ENCODE measurements at regions not wholly inside any gene's neighbourhood (a gene's known extent, or its start where the extent isn't known, plus 50 kb on each side); places are given as distances from the start of the nearest gene placed in this dataset.
"Not testable (repeated sequence)": the region's sequence is repeated elsewhere in the genome, so short reads cannot be mapped to it uniquely, and the experiment has no call there.

GRCh38 chr12:84046859-84047258 lies 865.7 kb downstream of the SLC6A15 start:
- H3K36me3 ChIP-seq (ENCODE audit: control insufficient read depth in 3 of 3, insufficient read depth in 3 of 3, low read length in 3 of 3), result no peaks in the 10 kb centered on the region
- peaks cover 0 to 2% (median 0%) of the 10 kb centered on the region in 3 donors for H3K9me3 ChIP-seq (ENCODE audit: control insufficient read depth in 3 of 3, low read length in 3 of 3)
- H3K9ac ChIP-seq (ENCODE audit: low read depth in 1 of 3, low read length in 3 of 3), result no peak overlapping the region
- H3K27ac ChIP-seq (ENCODE audit: low read depth, low read length), result no peak overlapping the region
- H3K4me3 ChIP-seq (ENCODE audit: low read length in 3 of 3), result no peak overlapping the region
- no peaks in the 10 kb centered on the region for H3K27me3 ChIP-seq (ENCODE audit: control insufficient read depth in 3 of 3, insufficient read depth in 3 of 3, low read length in 3 of 3)
- no peaks in the 10 kb centered on the region for H3K4me1 ChIP-seq (ENCODE audit: control insufficient read depth in 3 of 3, insufficient read depth in 3 of 3, low read length in 3 of 3)

GRCh38 chr12:84043355-84043754 lies 869.2 kb downstream of the SLC6A15 start:
- Histone ChIP-seq H3K27ac (ENCODE audit: low read depth, low read length) (no peak overlapping the region), H3K4me1 (ENCODE audit: control insufficient read depth in 3 of 3, insufficient read depth in 3 of 3, low read length in 3 of 3) (no peaks in the 10 kb centered on the region), H3K9me3 (ENCODE audit: control insufficient read depth in 3 of 3, low read length in 3 of 3) (peaks cover 0 to 2% (median 0%) of the 10 kb centered on the region in 3 donors), H3K36me3 (ENCODE audit: control insufficient read depth in 3 of 3, insufficient read depth in 3 of 3, low read length in 3 of 3) (no peaks in the 10 kb centered on the region), H3K9ac (ENCODE audit: low read depth in 1 of 3, low read length in 3 of 3) (no peak overlapping the region), H3K27me3 (ENCODE audit: control insufficient read depth in 3 of 3, insufficient read depth in 3 of 3, low read length in 3 of 3) (no peaks in the 10 kb centered on the region), H3K4me3 (ENCODE audit: low read length in 3 of 3) (no peak overlapping the region)

- no peaks in the 10 kb centered on the region for H3K9me3 ChIP-seq (ENCODE audit: control insufficient read depth in 3 of 3, low read length in 3 of 3)
- no peak overlapping the region for H3K4me3 ChIP-seq (ENCODE audit: low read length in 3 of 3)
- H3K9ac ChIP-seq (ENCODE audit: low read depth in 1 of 3, low read length in 3 of 3), result no peak overlapping the region
- H3K4me1 ChIP-seq (ENCODE audit: control insufficient read depth in 3 of 3, insufficient read depth in 3 of 3, low read length in 3 of 3), result no peaks in the 10 kb centered on the region
- H3K27me3 ChIP-seq (ENCODE audit: control insufficient read depth in 3 of 3, insufficient read depth in 3 of 3, low read length in 3 of 3), result no peaks in the 10 kb centered on the region
- H3K36me3 ChIP-seq (ENCODE audit: control insufficient read depth in 3 of 3, insufficient read depth in 3 of 3, low read length in 3 of 3), result no peaks in the 10 kb centered on the region
- H3K27ac ChIP-seq (ENCODE audit: low read depth, low read length), result no peak overlapping the region
Observed at GRCh38 chr12:84038242-84038641, 874.4 kb downstream of the SLC6A15 start.

- Histone ChIP-seq H3K4me1 (ENCODE audit: control insufficient read depth in 3 of 3, insufficient read depth in 3 of 3, low read length in 3 of 3) (no peaks in the 10 kb centered on the region), H3K27me3 (ENCODE audit: control insufficient read depth in 3 of 3, insufficient read depth in 3 of 3, low read length in 3 of 3) (no peaks in the 10 kb centered on the region)
Observed at GRCh38 chr12:84036912-84037311, 875.7 kb downstream of the SLC6A15 start.

GRCh38 chr12:84035766-84036165 lies 876.8 kb downstream of the SLC6A15 start:
- Histone ChIP-seq H3K4me3 (ENCODE audit: low read length in 3 of 3) (no peak overlapping the region), H3K9me3 (ENCODE audit: control insufficient read depth in 3 of 3, low read length in 3 of 3) (peaks cover 0 to 3% (median 0%) of the 10 kb centered on the region in 3 donors), H3K4me1 (ENCODE audit: control insufficient read depth in 3 of 3, insufficient read depth in 3 of 3, low read length in 3 of 3) (no peaks in the 10 kb centered on the region), H3K36me3 (ENCODE audit: control insufficient read depth in 3 of 3, insufficient read depth in 3 of 3, low read length in 3 of 3) (no peaks in the 10 kb centered on the region), H3K27me3 (ENCODE audit: control insufficient read depth in 3 of 3, insufficient read depth in 3 of 3, low read length in 3 of 3) (no peaks in the 10 kb centered on the region), H3K27ac (ENCODE audit: low read depth, low read length) (no peak overlapping the region), H3K9ac (ENCODE audit: low read depth in 1 of 3, low read length in 3 of 3) (no peak overlapping the region)

More at GRCh38 chr12:84036912-84037311, 875.7 kb downstream of the SLC6A15 start:
- Histone ChIP-seq H3K27ac (ENCODE audit: low read depth, low read length) (no peak overlapping the region), H3K36me3 (ENCODE audit: control insufficient read depth in 3 of 3, insufficient read depth in 3 of 3, low read length in 3 of 3) (no peaks in the 10 kb centered on the region), H3K9ac (ENCODE audit: low read depth in 1 of 3, low read length in 3 of 3) (no peak overlapping the region), H3K9me3 (ENCODE audit: control insufficient read depth in 3 of 3, low read length in 3 of 3) (peaks cover 0 to 3% (median 0%) of the 10 kb centered on the region in 3 donors), H3K4me3 (ENCODE audit: low read length in 3 of 3) (no peak overlapping the region)

- Histone ChIP-seq H3K4me1 (ENCODE audit: control insufficient read depth in 3 of 3, insufficient read depth in 3 of 3, low read length in 3 of 3) (no peaks in the 10 kb centered on the region), H3K9me3 (ENCODE audit: control insufficient read depth in 3 of 3, low read length in 3 of 3) (peaks cover 0 to 3% (median 0%) of the 10 kb centered on the region in 3 donors), H3K36me3 (ENCODE audit: control insufficient read depth in 3 of 3, insufficient read depth in 3 of 3, low read length in 3 of 3) (no peaks in the 10 kb centered on the region), H3K9ac (ENCODE audit: low read depth in 1 of 3, low read length in 3 of 3) (no peak overlapping the region), H3K4me3 (ENCODE audit: low read length in 3 of 3) (no peak overlapping the region), H3K27ac (ENCODE audit: low read depth, low read length) (no peak overlapping the region), H3K27me3 (ENCODE audit: control insufficient read depth in 3 of 3, insufficient read depth in 3 of 3, low read length in 3 of 3) (no peaks in the 10 kb centered on the region)
Observed at GRCh38 chr12:84034871-84035270, 877.7 kb downstream of the SLC6A15 start.

GRCh38 chr12:84033162-84033561 lies 879.4 kb downstream of the SLC6A15 start:
- Histone ChIP-seq H3K4me1 (ENCODE audit: control insufficient read depth in 3 of 3, insufficient read depth in 3 of 3, low read length in 3 of 3) (no peaks in the 10 kb centered on the region), H3K27ac (ENCODE audit: low read depth, low read length) (no peak overlapping the region), H3K9ac (ENCODE audit: low read depth in 1 of 3, low read length in 3 of 3) (no peak overlapping the region), H3K4me3 (ENCODE audit: low read length in 3 of 3) (no peak overlapping the region), H3K27me3 (ENCODE audit: control insufficient read depth in 3 of 3, insufficient read depth in 3 of 3, low read length in 3 of 3) (no peaks in the 10 kb centered on the region), H3K36me3 (ENCODE audit: control insufficient read depth in 3 of 3, insufficient read depth in 3 of 3, low read length in 3 of 3) (no peaks in the 10 kb centered on the region), H3K9me3 (ENCODE audit: control insufficient read depth in 3 of 3, low read length in 3 of 3) (peaks cover 0 to 3% (median 2%) of the 10 kb centered on the region in 3 donors)

GRCh38 chr12:84018556-84019179 lies 893.9 kb downstream of the SLC6A15 start:
- H3K4me3 ChIP-seq (ENCODE audit: low read length in 3 of 3); H3K9ac ChIP-seq (ENCODE audit: low read depth in 1 of 3, low read length in 3 of 3); H3K4me1 ChIP-seq (ENCODE audit: control insufficient read depth in 3 of 3, insufficient read depth in 3 of 3, low read length in 3 of 3); H3K27ac ChIP-seq (ENCODE audit: low read depth, low read length); H3K36me3 ChIP-seq (ENCODE audit: control insufficient read depth in 3 of 3, insufficient read depth in 3 of 3, low read length in 3 of 3); H3K27me3 ChIP-seq (ENCODE audit: control insufficient read depth in 3 of 3, insufficient read depth in 3 of 3, low read length in 3 of 3); H3K9me3 ChIP-seq (ENCODE audit: control insufficient read depth in 3 of 3, low read length in 3 of 3): not testable (repeated sequence)

GRCh38 chr12:84016956-84017355 lies 895.6 kb downstream of the SLC6A15 start:
- no peak overlapping the region for H3K9ac ChIP-seq (ENCODE audit: low read depth in 1 of 3, low read length in 3 of 3)
- H3K4me1 ChIP-seq (ENCODE audit: control insufficient read depth in 3 of 3, insufficient read depth in 3 of 3, low read length in 3 of 3), result no peaks in the 10 kb centered on the region
- H3K27ac ChIP-seq (ENCODE audit: low read depth, low read length), result no peak overlapping the region
- no peaks in the 10 kb centered on the region for H3K27me3 ChIP-seq (ENCODE audit: control insufficient read depth in 3 of 3, insufficient read depth in 3 of 3, low read length in 3 of 3)
- H3K4me3 ChIP-seq (ENCODE audit: low read length in 3 of 3), result no peak overlapping the region
- no peaks in the 10 kb centered on the region for H3K36me3 ChIP-seq (ENCODE audit: control insufficient read depth in 3 of 3, insufficient read depth in 3 of 3, low read length in 3 of 3)
- no peaks in the 10 kb centered on the region for H3K9me3 ChIP-seq (ENCODE audit: control insufficient read depth in 3 of 3, low read length in 3 of 3)

GRCh38 chr12:83997423-83997822 lies 915.2 kb downstream of the SLC6A15 start:
- no peak overlapping the region for H3K27ac ChIP-seq (ENCODE audit: low read depth, low read length)
- H3K4me1 ChIP-seq (ENCODE audit: control insufficient read depth in 3 of 3, insufficient read depth in 3 of 3, low read length in 3 of 3), result no peaks in the 10 kb centered on the region
- no peaks in the 10 kb centered on the region for H3K36me3 ChIP-seq (ENCODE audit: control insufficient read depth in 3 of 3, insufficient read depth in 3 of 3, low read length in 3 of 3)

More at GRCh38 chr12:83997423-83997822, 915.2 kb downstream of the SLC6A15 start:
- Histone ChIP-seq H3K4me3 (ENCODE audit: low read length in 3 of 3) (no peak overlapping the region), H3K9ac (ENCODE audit: low read depth in 1 of 3, low read length in 3 of 3) (no peak overlapping the region), H3K27me3 (ENCODE audit: control insufficient read depth in 3 of 3, insufficient read depth in 3 of 3, low read length in 3 of 3) (no peaks in the 10 kb centered on the region), H3K9me3 (ENCODE audit: control insufficient read depth in 3 of 3, low read length in 3 of 3) (no peaks in the 10 kb centered on the region)
